GM23248 (cell line): ENCODE measurements at regions not wholly inside any gene's neighbourhood (a gene's known extent, or its start where the extent isn't known, plus 50 kb on each side); places are given as distances from the start of the nearest gene placed in this dataset.

Experiments
- EZH2 ChIP-seq: fragments of 200-600 bp; sonication (generic); IDR thresholded peaks from 2 replicates; pipeline ENCODE4 v1.6.1; 2018; ENCODE audit warnings: antibody characterized with exemption, mild to moderate bottlenecking; ENCODE audit not compliant: insufficient read depth, poor library complexity, severe bottlenecking
- EZH2phosphoT487 ChIP-seq: fragments of 200-600 bp; sonication (generic); IDR thresholded peaks from 2 replicates; pipeline ENCODE4 v1.6.1; 2018; ENCODE audit warnings: antibody characterized with exemption, moderate library complexity, mild to moderate bottlenecking, low read depth; ENCODE audit not compliant: insufficient read depth

- TF ChIP-seq EZH2, result no peak
- no peak for TF ChIP-seq EZH2phosphoT487
Observed at GRCh38 chr3:153757839-153758238, 363.4 kb upstream of the ARHGEF26 start.
